GM23338 (cell line): ENCODE measurements at regions not wholly inside any gene's neighbourhood (a gene's known extent, or its start where the extent isn't known, plus 50 kb on each side); places are given as distances from the start of the nearest gene placed in this dataset.

ENCODE experiments used
- ATAC-seq: fragments of 200-7000 bp; cut with Tn5 transposase; 3 replicates; pipeline ENCODE4 v1.9.1; 2020
- DNase-seq: peaks from one replicate; pipeline ENCODE4 v3.0.0-alpha.2; 2015; ENCODE audit warnings: low spot score
- H2AFZ ChIP-seq: fragments of 200-600 bp; sonication (generic); 2 replicates; pipeline ENCODE4 v1.8.0; 2016; ENCODE audit warnings: antibody characterized with exemption, mild to moderate bottlenecking, moderate library complexity
- H3F3A ChIP-seq: fragments of 200-600 bp; sonication (generic); replicated peaks from 2 replicates; pipeline ENCODE4 v1.8.0; 2017; ENCODE audit warnings: antibody characterized with exemption, mixed run types, low read depth
- H3K27ac ChIP-seq: fragments of 200-600 bp; sonication (generic); 2 replicates; pipeline ENCODE4 v1.6.1; 2016; ENCODE audit warnings: low read depth
- H3K27me3 ChIP-seq: fragments of 200-600 bp; sonication (generic); 2 replicates; pipeline ENCODE4 v1.8.0; 2016; ENCODE audit warnings: mild to moderate bottlenecking, mixed run types, moderate library complexity; ENCODE audit not compliant: insufficient read depth
- H3K36me3 ChIP-seq: fragments of 200-600 bp; sonication (generic); 2 replicates; pipeline ENCODE4 v1.8.0; 2016; ENCODE audit warnings: mild to moderate bottlenecking; ENCODE audit not compliant: insufficient read depth
- H3K4me1 ChIP-seq: fragments of 200-600 bp; sonication (generic); 2 replicates; pipeline ENCODE4 v1.8.0; 2016; ENCODE audit warnings: mild to moderate bottlenecking, moderate library complexity; ENCODE audit not compliant: insufficient read depth
- H3K4me2 ChIP-seq: fragments of 200-600 bp; sonication (generic); 2 replicates; pipeline ENCODE4 v1.7.1; 2017; ENCODE audit warnings: mixed run types
- H3K4me3 ChIP-seq: fragments of 200-600 bp; sonication (generic); 2 replicates; pipeline ENCODE4 v1.6.1; 2016; ENCODE audit warnings: mixed run types
- H3K79me2 ChIP-seq: fragments of 200-600 bp; sonication (generic); replicated peaks from 2 replicates; pipeline ENCODE4 v1.8.0; 2017; ENCODE audit warnings: mild to moderate bottlenecking; ENCODE audit not compliant: insufficient read depth
- H3K9me2 ChIP-seq: fragments of 200-600 bp; sonication (generic); 2 replicates; pipeline ENCODE4 v1.8.0; 2017; ENCODE audit not compliant: insufficient read depth
- H4K20me1 ChIP-seq: fragments of 200-600 bp; sonication (generic); replicated peaks from 2 replicates; pipeline ENCODE4 v1.8.0; 2017; ENCODE audit warnings: mild to moderate bottlenecking; ENCODE audit not compliant: insufficient read depth
- H3K27ac Mint-ChIP-seq: 2 replicates; pipeline ENCODE4 v1.8.0; 2020; ENCODE audit warnings: inconsistent platforms, mild to moderate bottlenecking, moderate library complexity, mixed read lengths
- H3K27me3 Mint-ChIP-seq: 3 replicates; pipeline ENCODE4 v1.8.0; 2022; ENCODE audit warnings: low read depth, mild to moderate bottlenecking, moderate library complexity, mixed read lengths, inconsistent platforms; ENCODE audit not compliant: insufficient read depth, poor library complexity
- H3K36me3 Mint-ChIP-seq: 3 replicates; pipeline ENCODE4 v1.8.0; 2021; ENCODE audit warnings: low read depth, mild to moderate bottlenecking, inconsistent platforms, moderate library complexity, mixed read lengths
- H3K4me1 Mint-ChIP-seq: 3 replicates; pipeline ENCODE4 v1.8.0; 2020; ENCODE audit warnings: mild to moderate bottlenecking, inconsistent platforms, mixed read lengths
- H3K4me3 Mint-ChIP-seq: 3 replicates; pipeline ENCODE4 v1.8.0; 2021; ENCODE audit warnings: moderate library complexity, mild to moderate bottlenecking, inconsistent platforms, mixed read lengths
- H3K9me3 Mint-ChIP-seq: 3 replicates; pipeline ENCODE4 v1.8.0; 2020; ENCODE audit warnings: moderate library complexity, mild to moderate bottlenecking, inconsistent platforms, mixed read lengths
- CREB1 ChIP-seq: fragments of 250-450 bp; sonication (Bioruptor Pico); IDR thresholded peaks from 2 replicates; pipeline ENCODE4 v1.5.0; 2020; ENCODE audit warnings: low read depth, mild to moderate bottlenecking, moderate library complexity
- ETS1 ChIP-seq: IDR thresholded peaks from 2 replicates; pipeline ENCODE4 v1.6.1; 2016; ENCODE audit warnings: antibody characterized with exemption
- EZH2 ChIP-seq: fragments of 200-600 bp; sonication (generic); IDR thresholded peaks from one replicate; pipeline ENCODE4 v1.8.0; 2017; ENCODE audit warnings: antibody characterized with exemption, mild to moderate bottlenecking, low read depth; ENCODE audit not compliant: unreplicated experiment
- EZH2phosphoT487 ChIP-seq: fragments of 200-600 bp; sonication (generic); IDR thresholded peaks from one replicate; pipeline ENCODE4 v1.8.1; 2018; ENCODE audit warnings: antibody characterized with exemption; ENCODE audit not compliant: unreplicated experiment
- JUNB ChIP-seq: IDR thresholded peaks from one replicate; pipeline ENCODE4 v1.6.1; 2016; ENCODE audit warnings: antibody characterized with exemption; ENCODE audit not compliant: unreplicated experiment
- NANOG ChIP-seq: IDR thresholded peaks from 2 replicates; pipeline ENCODE4 v1.6.1; 2016; ENCODE audit warnings: antibody characterized with exemption, borderline replicate concordance
- POLR2AphosphoS5 ChIP-seq: IDR thresholded peaks from 2 replicates; pipeline ENCODE4 v1.6.1; 2016; ENCODE audit warnings: antibody characterized with exemption, low read depth
- REST ChIP-seq: IDR thresholded peaks from one replicate; pipeline ENCODE4 v1.6.1; 2018; ENCODE audit warnings: antibody characterized with exemption; ENCODE audit not compliant: unreplicated experiment
- STAT1 ChIP-seq: IDR thresholded peaks from one replicate; pipeline ENCODE4 v1.6.1; 2016; ENCODE audit warnings: antibody characterized with exemption; ENCODE audit not compliant: unreplicated experiment
- ZNF114 ChIP-seq: fragments of 250-450 bp; sonication (Bioruptor Pico); IDR thresholded peaks from 2 replicates; pipeline ENCODE4 v1.5.0; 2020; ENCODE audit warnings: mild to moderate bottlenecking, moderate library complexity
- ZNF331 ChIP-seq: fragments of 250-450 bp; sonication (Bioruptor Pico); IDR thresholded peaks from 2 replicates; pipeline ENCODE4 v1.5.0; 2020; ENCODE audit warnings: low read depth, mild to moderate bottlenecking, moderate library complexity
- TF ChIP-seq, protein P1 (sequence below), 2 experiments: fragments of 200-600 bp in 1 of 2; sonication (generic) in 1 of 2; conservative IDR thresholded peaks; 2 replicates each; pipeline versions ENCODE4 v1.5.1 to v1.6.1; 2016 to 2017; ENCODE audit warnings: antibody characterized with exemption in 2 of 2, low read depth in 2 of 2, mild to moderate bottlenecking in 2 of 2, moderate library complexity in 1 of 2
- TF ChIP-seq, protein P2 (sequence below): fragments of 250-450 bp; sonication (Bioruptor Pico); IDR thresholded peaks from 2 replicates; pipeline ENCODE4 v1.5.0; 2020; ENCODE audit warnings: mild to moderate bottlenecking, moderate library complexity

GRCh38 chr5:93674866-93675459, 66.4 kb downstream of the POU5F2 start:
- H3K4me3 Mint-ChIP-seq, result no peak overlapping the region
- TF ChIP-seq JUNB (no peak), EZH2 (no peak), EZH2phosphoT487 (no peak), ZNF114 (CRISPR knock-in tag) (no peak), CREB1 (CRISPR knock-in tag) (no peak), ZNF331 (CRISPR knock-in tag) (no peak), ETS1 (no peak), STAT1 (no peak), POLR2AphosphoS5 (no peak), REST (no peak), NANOG (no peak)
- TF ChIP-seq, protein P1, sequence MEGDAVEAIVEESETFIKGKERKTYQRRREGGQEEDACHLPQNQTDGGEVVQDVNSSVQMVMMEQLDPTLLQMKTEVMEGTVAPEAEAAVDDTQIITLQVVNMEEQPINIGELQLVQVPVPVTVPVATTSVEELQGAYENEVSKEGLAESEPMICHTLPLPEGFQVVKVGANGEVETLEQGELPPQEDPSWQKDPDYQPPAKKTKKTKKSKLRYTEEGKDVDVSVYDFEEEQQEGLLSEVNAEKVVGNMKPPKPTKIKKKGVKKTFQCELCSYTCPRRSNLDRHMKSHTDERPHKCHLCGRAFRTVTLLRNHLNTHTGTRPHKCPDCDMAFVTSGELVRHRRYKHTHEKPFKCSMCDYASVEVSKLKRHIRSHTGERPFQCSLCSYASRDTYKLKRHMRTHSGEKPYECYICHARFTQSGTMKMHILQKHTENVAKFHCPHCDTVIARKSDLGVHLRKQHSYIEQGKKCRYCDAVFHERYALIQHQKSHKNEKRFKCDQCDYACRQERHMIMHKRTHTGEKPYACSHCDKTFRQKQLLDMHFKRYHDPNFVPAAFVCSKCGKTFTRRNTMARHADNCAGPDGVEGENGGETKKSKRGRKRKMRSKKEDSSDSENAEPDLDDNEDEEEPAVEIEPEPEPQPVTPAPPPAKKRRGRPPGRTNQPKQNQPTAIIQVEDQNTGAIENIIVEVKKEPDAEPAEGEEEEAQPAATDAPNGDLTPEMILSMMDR (conservative IDR thresholded peaks at IDR 0.05; ENCODE audit: low read depth in 2 of 2), result no peak
- TF ChIP-seq, protein P2, sequence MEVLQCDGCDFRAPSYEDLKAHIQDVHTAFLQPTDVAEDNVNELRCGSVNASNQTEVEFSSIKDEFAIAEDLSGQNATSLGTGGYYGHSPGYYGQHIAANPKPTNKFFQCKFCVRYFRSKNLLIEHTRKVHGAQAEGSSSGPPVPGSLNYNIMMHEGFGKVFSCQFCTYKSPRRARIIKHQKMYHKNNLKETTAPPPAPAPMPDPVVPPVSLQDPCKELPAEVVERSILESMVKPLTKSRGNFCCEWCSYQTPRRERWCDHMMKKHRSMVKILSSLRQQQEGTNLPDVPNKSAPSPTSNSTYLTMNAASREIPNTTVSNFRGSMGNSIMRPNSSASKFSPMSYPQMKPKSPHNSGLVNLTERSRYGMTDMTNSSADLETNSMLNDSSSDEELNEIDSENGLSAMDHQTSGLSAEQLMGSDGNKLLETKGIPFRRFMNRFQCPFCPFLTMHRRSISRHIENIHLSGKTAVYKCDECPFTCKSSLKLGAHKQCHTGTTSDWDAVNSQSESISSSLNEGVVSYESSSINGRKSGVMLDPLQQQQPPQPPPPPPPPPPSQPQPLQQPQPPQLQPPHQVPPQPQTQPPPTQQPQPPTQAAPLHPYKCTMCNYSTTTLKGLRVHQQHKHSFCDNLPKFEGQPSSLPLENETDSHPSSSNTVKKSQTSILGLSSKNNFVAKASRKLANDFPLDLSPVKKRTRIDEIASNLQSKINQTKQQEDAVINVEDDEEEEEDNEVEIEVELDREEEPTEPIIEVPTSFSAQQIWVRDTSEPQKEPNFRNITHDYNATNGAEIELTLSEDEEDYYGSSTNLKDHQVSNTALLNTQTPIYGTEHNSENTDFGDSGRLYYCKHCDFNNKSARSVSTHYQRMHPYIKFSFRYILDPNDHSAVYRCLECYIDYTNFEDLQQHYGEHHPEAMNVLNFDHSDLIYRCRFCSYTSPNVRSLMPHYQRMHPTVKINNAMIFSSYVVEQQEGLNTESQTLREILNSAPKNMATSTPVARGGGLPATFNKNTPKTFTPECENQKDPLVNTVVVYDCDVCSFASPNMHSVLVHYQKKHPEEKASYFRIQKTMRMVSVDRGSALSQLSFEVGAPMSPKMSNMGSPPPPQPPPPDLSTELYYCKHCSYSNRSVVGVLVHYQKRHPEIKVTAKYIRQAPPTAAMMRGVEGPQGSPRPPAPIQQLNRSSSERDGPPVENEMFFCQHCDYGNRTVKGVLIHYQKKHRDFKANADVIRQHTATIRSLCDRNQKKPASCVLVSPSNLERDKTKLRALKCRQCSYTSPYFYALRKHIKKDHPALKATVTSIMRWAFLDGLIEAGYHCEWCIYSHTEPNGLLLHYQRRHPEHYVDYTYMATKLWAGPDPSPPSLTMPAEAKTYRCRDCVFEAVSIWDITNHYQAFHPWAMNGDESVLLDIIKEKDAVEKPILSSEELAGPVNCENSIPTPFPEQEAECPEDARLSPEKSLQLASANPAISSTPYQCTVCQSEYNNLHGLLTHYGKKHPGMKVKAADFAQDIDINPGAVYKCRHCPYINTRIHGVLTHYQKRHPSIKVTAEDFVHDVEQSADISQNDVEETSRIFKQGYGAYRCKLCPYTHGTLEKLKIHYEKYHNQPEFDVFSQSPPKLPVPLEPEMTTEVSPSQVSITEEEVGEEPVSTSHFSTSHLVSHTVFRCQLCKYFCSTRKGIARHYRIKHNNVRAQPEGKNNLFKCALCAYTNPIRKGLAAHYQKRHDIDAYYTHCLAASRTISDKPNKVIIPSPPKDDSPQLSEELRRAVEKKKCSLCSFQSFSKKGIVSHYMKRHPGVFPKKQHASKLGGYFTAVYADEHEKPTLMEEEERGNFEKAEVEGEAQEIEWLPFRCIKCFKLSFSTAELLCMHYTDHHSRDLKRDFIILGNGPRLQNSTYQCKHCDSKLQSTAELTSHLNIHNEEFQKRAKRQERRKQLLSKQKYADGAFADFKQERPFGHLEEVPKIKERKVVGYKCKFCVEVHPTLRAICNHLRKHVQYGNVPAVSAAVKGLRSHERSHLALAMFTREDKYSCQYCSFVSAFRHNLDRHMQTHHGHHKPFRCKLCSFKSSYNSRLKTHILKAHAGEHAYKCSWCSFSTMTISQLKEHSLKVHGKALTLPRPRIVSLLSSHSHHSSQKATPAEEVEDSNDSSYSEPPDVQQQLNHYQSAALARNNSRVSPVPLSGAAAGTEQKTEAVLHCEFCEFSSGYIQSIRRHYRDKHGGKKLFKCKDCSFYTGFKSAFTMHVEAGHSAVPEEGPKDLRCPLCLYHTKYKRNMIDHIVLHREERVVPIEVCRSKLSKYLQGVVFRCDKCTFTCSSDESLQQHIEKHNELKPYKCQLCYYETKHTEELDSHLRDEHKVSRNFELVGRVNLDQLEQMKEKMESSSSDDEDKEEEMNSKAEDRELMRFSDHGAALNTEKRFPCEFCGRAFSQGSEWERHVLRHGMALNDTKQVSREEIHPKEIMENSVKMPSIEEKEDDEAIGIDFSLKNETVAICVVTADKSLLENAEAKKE (CRISPR knock-in tag), result no peak
- Histone ChIP-seq H3K4me1 (peaks cover 15% of the 10 kb centered on the region; the same call in 1 of the 2 replicates), H3F3A (no peaks in the 10 kb centered on the region), H3K36me3 (no peaks in the 10 kb centered on the region), H3K4me3 (no peak overlapping the region), H3K27me3 (no peaks in the 10 kb centered on the region), H2AFZ (no peak overlapping the region), H3K9me2 (no peaks in the 10 kb centered on the region), H3K4me2 (no peak overlapping the region), H3K27ac (no peak overlapping the region), H3K79me2 (no peaks in the 10 kb centered on the region), H4K20me1 (no peaks in the 10 kb centered on the region)
- H3K27me3 Mint-ChIP-seq, result peaks cover 2% of the 10 kb centered on the region
- DNase-seq (no peak), ATAC-seq (no peak)
- H3K9me3 Mint-ChIP-seq, result no peaks in the 10 kb centered on the region
- no peak overlapping the region for H3K27ac Mint-ChIP-seq
- peaks cover 13% of the 10 kb centered on the region for H3K4me1 Mint-ChIP-seq
- H3K36me3 Mint-ChIP-seq, result no peaks in the 10 kb centered on the region
